ENCODE measurements at regions not wholly inside any gene's neighbourhood (a gene's known extent, or its start where the extent isn't known, plus 50 kb on each side); places are given as distances from the start of the nearest gene placed in this dataset.
A peak's percentile ranks its signal among the peaks of the same experiment; 100 is the strongest.

DNA sequence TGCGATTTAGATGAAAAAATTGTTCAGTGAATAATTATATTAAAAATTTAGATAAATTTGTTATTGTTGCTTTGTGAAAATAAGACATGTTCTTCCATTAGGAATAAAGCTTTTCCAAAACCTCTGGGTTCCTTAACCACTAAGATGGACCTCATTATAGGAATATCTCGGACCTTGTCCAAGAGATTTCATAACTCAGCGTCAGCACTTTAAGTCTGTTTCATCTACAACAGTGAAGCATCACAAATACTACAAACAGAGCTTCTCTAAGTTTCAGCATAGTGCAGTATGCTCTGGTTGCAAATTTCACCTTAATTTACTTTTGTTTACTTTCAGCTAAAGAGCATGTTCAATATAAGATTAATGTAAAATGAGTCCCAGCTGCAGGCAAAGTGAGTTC is 150.3 kb downstream of the UBE2E3 start:
- H3K4me1 Mint-ChIP-seq (ENCODE audit: low read depth), result peaks cover 50% of the 10 kb centered on the region
- H3K36me3 Mint-ChIP-seq (ENCODE audit: low read depth), result peaks cover 43% of the 10 kb centered on the region
- H3K9me3 Mint-ChIP-seq, result peaks cover 15% of the 10 kb centered on the region
- H3K27me3 Mint-ChIP-seq (ENCODE audit: low read depth), result no peaks in the 10 kb centered on the region
- DNase-seq (ENCODE audit: low spot score), result no peak
- peak overlapping the region; percentile 87 for H3K27ac Mint-ChIP-seq
- intact Hi-C loops (cut with micrococcal nuclease), result no loop called here
- peak overlapping the region; percentile 77 for H3K4me3 Mint-ChIP-seq (ENCODE audit: low read depth)

DNA sequence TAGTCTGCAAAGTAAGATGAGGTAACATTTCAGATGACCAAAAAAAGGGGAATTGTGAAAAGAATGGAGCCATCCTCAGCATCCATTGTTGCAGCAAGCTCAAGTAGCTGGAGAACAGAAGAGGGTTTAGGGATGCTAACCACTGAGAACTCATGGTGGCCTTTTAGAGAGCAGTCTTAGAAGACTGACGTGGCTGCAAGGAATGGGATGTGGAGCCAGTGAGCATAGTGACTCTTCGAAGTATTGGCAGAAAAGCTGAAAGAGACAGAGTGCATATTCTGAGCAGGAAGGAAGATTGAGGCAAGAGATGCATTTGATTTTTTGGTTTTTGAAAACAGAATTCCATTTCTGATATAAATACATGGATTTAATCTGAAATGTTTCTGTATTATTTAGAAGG is 151.2 kb downstream of the UBE2E3 start:
- H3K9me3 Mint-ChIP-seq, result peaks cover 21% of the 10 kb centered on the region
- H3K27ac Mint-ChIP-seq, result peak overlapping the region; percentile 87
- no peak for DNase-seq (ENCODE audit: low spot score)
- peak overlapping the region; percentile 77 for H3K4me3 Mint-ChIP-seq (ENCODE audit: low read depth)
- peaks cover 44% of the 10 kb centered on the region for H3K4me1 Mint-ChIP-seq (ENCODE audit: low read depth)
- intact Hi-C loops (cut with micrococcal nuclease), result no loop called here
- H3K27me3 Mint-ChIP-seq (ENCODE audit: low read depth), result no peaks in the 10 kb centered on the region
- peaks cover 48% of the 10 kb centered on the region for H3K36me3 Mint-ChIP-seq (ENCODE audit: low read depth)

DNA sequence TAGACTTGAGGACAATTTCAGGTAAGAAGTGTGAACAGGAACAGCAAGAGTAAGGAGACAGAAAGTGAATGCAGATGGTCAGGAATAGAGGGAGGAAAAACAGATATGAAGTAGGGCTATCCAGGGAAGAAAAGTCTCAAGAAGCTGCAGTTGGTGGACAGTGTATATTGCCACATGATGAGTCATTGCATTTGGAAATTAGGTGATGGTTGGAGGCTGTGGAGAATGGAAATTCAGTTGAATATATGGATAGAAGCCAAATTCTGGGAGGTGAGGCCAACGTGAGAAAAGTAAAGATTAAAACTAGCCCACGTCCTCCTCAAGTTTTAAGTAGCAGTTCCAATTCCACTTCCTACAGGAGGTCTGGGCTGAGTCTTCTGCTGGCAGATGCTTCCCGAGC is 158.4 kb downstream of the UBE2E3 start:
- Mint-ChIP-seq H3K27me3 (ENCODE audit: low read depth) (no peaks in the 10 kb centered on the region), H3K4me3 (ENCODE audit: low read depth) (peak overlapping the region; percentile 34), H3K27ac (peak overlapping the region; percentile 44), H3K9me3 (peaks cover 13% of the 10 kb centered on the region), H3K4me1 (ENCODE audit: low read depth) (peaks cover 64% of the 10 kb centered on the region), H3K36me3 (ENCODE audit: low read depth) (peaks cover 35% of the 10 kb centered on the region)
- intact Hi-C loops (cut with micrococcal nuclease), result no loop called here
- DNase-seq (ENCODE audit: low spot score), result no peak

GRCh38 chr2:181139831-181140230 is 159.4 kb downstream of the UBE2E3 start:
- H3K36me3 Mint-ChIP-seq (ENCODE audit: low read depth), result peaks cover 33% of the 10 kb centered on the region
- DNase-seq (ENCODE audit: low spot score), result no peak
- H3K4me3 Mint-ChIP-seq (ENCODE audit: low read depth), result no peak overlapping the region
- H3K4me1 Mint-ChIP-seq (ENCODE audit: low read depth), result peaks cover 73% of the 10 kb centered on the region
- intact Hi-C loops (cut with micrococcal nuclease), result no loop called here
- H3K27me3 Mint-ChIP-seq (ENCODE audit: low read depth), result no peaks in the 10 kb centered on the region
- H3K9me3 Mint-ChIP-seq, result peaks cover 13% of the 10 kb centered on the region
- peak overlapping the region; percentile 4 for H3K27ac Mint-ChIP-seq

DNA sequence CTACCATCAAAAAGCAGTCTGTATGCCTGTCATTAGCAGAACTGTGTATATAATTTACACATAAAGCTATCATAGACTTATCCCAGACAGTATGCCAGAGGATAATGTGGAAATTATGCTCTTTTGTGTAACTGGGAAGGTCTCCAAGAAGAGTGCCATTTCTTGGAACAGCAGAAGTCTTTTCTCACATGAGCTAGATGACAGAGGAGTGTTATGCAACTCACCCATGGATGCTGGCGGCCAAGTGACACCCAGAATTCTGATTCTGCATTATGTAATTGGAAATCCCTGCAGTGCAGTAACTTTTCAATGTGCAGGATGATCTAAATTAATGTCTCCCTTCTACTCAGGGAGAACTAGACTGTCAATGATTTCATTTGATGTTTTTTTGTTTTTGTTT is 160.0 kb downstream of the UBE2E3 start:
- no peaks in the 10 kb centered on the region for H3K27me3 Mint-ChIP-seq (ENCODE audit: low read depth)
- DNase-seq (ENCODE audit: low spot score), result no peak
- H3K36me3 Mint-ChIP-seq (ENCODE audit: low read depth), result peaks cover 33% of the 10 kb centered on the region
- peak overlapping the region; percentile 86 for H3K27ac Mint-ChIP-seq
- peaks cover 79% of the 10 kb centered on the region for H3K4me1 Mint-ChIP-seq (ENCODE audit: low read depth)
- peak overlapping the region; percentile 14 for H3K4me3 Mint-ChIP-seq (ENCODE audit: low read depth)
- intact Hi-C loops (cut with micrococcal nuclease), result no loop called here
- H3K9me3 Mint-ChIP-seq, result peaks cover 15% of the 10 kb centered on the region

GRCh38 chr2:181140928-181141327 is 160.5 kb downstream of the UBE2E3 start:
- peaks cover 30% of the 10 kb centered on the region for H3K36me3 Mint-ChIP-seq (ENCODE audit: low read depth)
- intact Hi-C loops (cut with micrococcal nuclease), result no loop called here
- no peak for DNase-seq (ENCODE audit: low spot score)
- H3K4me1 Mint-ChIP-seq (ENCODE audit: low read depth), result peaks cover 79% of the 10 kb centered on the region
- H3K9me3 Mint-ChIP-seq, result peaks cover 10% of the 10 kb centered on the region
- H3K4me3 Mint-ChIP-seq (ENCODE audit: low read depth), result peak overlapping the region; percentile 75
- H3K27me3 Mint-ChIP-seq (ENCODE audit: low read depth), result no peaks in the 10 kb centered on the region
- H3K27ac Mint-ChIP-seq, result peak overlapping the region; percentile 86

- DNase-seq (ENCODE audit: low spot score), result no peak
- H3K4me1 Mint-ChIP-seq (ENCODE audit: low read depth), result peaks cover 79% of the 10 kb centered on the region
- intact Hi-C loops (cut with micrococcal nuclease), result loop anchor here (1.0 to 2.0 kb wide), 6 partner anchors 13 to 314 kb away; no protein-coding TSS in a partner anchor
- H3K4me3 Mint-ChIP-seq (ENCODE audit: low read depth), result peak overlapping the region; percentile 75
- H3K36me3 Mint-ChIP-seq (ENCODE audit: low read depth), result peaks cover 26% of the 10 kb centered on the region
- peaks cover 6% of the 10 kb centered on the region for H3K9me3 Mint-ChIP-seq
- no peaks in the 10 kb centered on the region for H3K27me3 Mint-ChIP-seq (ENCODE audit: low read depth)
- peak overlapping the region; percentile 86 for H3K27ac Mint-ChIP-seq
Measured at GRCh38 chr2:181141676-181142075, 161.3 kb downstream of the UBE2E3 start.

DNA sequence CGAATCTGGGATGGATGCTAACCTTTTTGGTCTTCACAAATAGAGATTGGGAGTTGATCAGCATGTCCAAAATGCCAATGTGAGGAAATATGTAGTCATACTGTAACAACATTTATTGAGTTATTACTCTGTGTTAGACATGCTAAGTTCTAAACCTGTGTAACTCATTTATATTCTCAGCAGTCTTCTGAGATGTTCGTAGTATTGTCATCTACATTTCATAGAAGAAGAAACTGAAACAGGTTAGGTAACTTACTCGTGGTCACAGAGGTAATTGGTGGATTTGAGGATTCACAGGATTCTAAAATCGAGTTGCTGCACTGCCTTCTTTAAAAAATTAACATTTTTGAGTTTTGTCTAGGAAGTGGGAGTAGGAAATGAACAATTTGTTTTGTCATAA is 162.1 kb downstream of the UBE2E3 start:
- intact Hi-C loops (cut with micrococcal nuclease), result loop anchor here (1.0 to 2.0 kb wide), 6 partner anchors 14 to 313 kb away; no protein-coding TSS in a partner anchor
- Mint-ChIP-seq H3K27me3 (ENCODE audit: low read depth) (no peaks in the 10 kb centered on the region), H3K36me3 (ENCODE audit: low read depth) (peaks cover 22% of the 10 kb centered on the region), H3K4me1 (ENCODE audit: low read depth) (peaks cover 74% of the 10 kb centered on the region), H3K27ac (peak overlapping the region; percentile 94), H3K9me3 (peaks cover 6% of the 10 kb centered on the region), H3K4me3 (ENCODE audit: low read depth) (peak overlapping the region; percentile 81)
- no peak for DNase-seq (ENCODE audit: low spot score)

DNA sequence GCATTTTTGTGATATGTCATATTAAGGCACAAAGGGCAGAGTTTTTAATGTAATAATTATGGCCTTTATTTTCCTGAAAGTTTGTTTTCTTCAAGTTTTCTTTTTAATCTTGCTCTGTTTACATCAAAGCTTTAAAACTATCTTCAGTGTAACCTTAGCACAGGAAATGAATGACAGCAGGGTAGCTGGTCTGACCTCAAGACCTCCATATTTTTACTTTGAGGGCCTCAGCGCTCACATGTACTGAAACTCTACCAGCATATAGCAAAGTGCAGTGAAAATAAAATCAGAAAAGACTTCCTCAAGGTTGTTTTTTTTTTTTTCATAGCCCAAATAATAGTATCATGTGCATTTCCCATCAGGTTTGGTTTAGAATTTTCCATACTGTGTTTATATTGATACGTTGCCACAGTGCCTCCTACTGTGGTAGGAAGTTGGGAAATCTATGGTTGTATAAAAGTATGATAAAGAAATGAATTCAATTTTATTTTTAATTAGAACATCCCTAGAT is 163.4 kb downstream of the UBE2E3 start:
- peaks cover 26% of the 10 kb centered on the region for H3K36me3 Mint-ChIP-seq (ENCODE audit: low read depth)
- peak overlapping the region; percentile 76 for H3K27ac Mint-ChIP-seq
- no peak for DNase-seq (ENCODE audit: low spot score)
- H3K4me3 Mint-ChIP-seq (ENCODE audit: low read depth), result peak overlapping the region; percentile 13
- H3K27me3 Mint-ChIP-seq (ENCODE audit: low read depth), result no peaks in the 10 kb centered on the region
- peaks cover 6% of the 10 kb centered on the region for H3K9me3 Mint-ChIP-seq
- intact Hi-C loops (cut with micrococcal nuclease), result loop anchor here (2.0 kb wide), 1 partner anchor 35 kb away; no protein-coding TSS in a partner anchor
- H3K4me1 Mint-ChIP-seq (ENCODE audit: low read depth), result peaks cover 72% of the 10 kb centered on the region

GRCh38 chr2:181145645-181146044 is 165.2 kb downstream of the UBE2E3 start:
- Mint-ChIP-seq H3K4me1 (ENCODE audit: low read depth) (peaks cover 62% of the 10 kb centered on the region), H3K4me3 (ENCODE audit: low read depth) (no peak overlapping the region), H3K36me3 (ENCODE audit: low read depth) (peaks cover 35% of the 10 kb centered on the region), H3K9me3 (peaks cover 6% of the 10 kb centered on the region), H3K27ac (no peak overlapping the region), H3K27me3 (ENCODE audit: low read depth) (no peaks in the 10 kb centered on the region)
- intact Hi-C loops (cut with micrococcal nuclease), result no loop called here
- no peak for DNase-seq (ENCODE audit: low spot score)

DNA sequence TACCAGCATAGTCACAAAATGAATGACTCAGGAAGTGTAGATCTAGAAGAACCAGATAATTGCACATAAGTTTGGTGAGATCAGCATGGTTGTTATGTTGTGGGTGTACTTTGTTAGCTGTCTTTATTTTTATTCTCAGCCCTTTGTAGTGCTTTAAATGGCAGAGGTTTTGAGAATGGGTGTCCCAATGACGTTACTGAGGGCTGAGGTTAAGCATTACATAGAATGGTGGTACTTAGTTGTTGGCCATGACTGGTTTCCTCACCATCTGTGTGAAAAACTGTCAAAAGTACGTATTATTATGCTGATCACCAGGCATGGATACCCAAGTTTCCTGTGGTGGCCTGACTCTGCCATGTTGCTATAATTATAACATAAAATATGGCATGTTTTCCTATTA is 165.8 kb downstream of the UBE2E3 start:
- no peak for DNase-seq (ENCODE audit: low spot score)
- peak overlapping the region; percentile 59 for H3K27ac Mint-ChIP-seq
- H3K4me1 Mint-ChIP-seq (ENCODE audit: low read depth), result peaks cover 58% of the 10 kb centered on the region
- H3K4me3 Mint-ChIP-seq (ENCODE audit: low read depth), result no peak overlapping the region
- H3K27me3 Mint-ChIP-seq (ENCODE audit: low read depth), result no peaks in the 10 kb centered on the region
- H3K36me3 Mint-ChIP-seq (ENCODE audit: low read depth), result peaks cover 38% of the 10 kb centered on the region
- H3K9me3 Mint-ChIP-seq, result peaks cover 8% of the 10 kb centered on the region
- intact Hi-C loops (cut with micrococcal nuclease), result no loop called here

DNA sequence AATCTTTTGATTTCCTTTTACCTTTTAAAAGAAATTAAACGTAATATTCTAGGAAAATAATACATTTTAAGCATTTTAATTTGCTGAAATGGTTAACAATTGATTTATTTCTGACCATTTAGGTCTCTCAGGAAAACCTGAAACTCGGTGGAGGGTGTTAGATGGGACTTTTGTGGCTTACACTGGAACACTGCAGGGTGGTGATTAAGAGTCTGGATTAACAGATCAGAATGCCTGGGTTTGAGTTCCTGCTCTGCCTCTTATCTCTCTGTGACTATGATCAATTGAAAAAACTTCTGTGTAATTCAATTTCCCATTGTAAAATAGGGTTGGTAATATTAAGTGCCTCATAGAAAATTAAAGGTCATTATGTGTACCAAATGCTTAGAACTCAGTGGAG is 168.7 kb downstream of the UBE2E3 start:
- Mint-ChIP-seq H3K4me3 (ENCODE audit: low read depth) (no peak overlapping the region), H3K9me3 (peaks cover 15% of the 10 kb centered on the region)
- intact Hi-C loops (cut with micrococcal nuclease), result no loop called here

GRCh38 chr2:181152226-181152625 is 171.8 kb downstream of the UBE2E3 start:
- peaks cover 32% of the 10 kb centered on the region for H3K4me1 Mint-ChIP-seq (ENCODE audit: low read depth)
- DNase-seq (ENCODE audit: low spot score), result no peak
- H3K27me3 Mint-ChIP-seq (ENCODE audit: low read depth), result no peaks in the 10 kb centered on the region
- no peak overlapping the region for H3K4me3 Mint-ChIP-seq (ENCODE audit: low read depth)
- H3K9me3 Mint-ChIP-seq, result peaks cover 30% of the 10 kb centered on the region
- intact Hi-C loops (cut with micrococcal nuclease), result no loop called here
- no peak overlapping the region for H3K27ac Mint-ChIP-seq
- H3K36me3 Mint-ChIP-seq (ENCODE audit: low read depth), result peaks cover 58% of the 10 kb centered on the region

More for the DNA sequence above, 168.7 kb downstream of the UBE2E3 start:
- H3K36me3 Mint-ChIP-seq (ENCODE audit: low read depth), result peaks cover 49% of the 10 kb centered on the region
- DNase-seq (ENCODE audit: low spot score), result no peak
- H3K27me3 Mint-ChIP-seq (ENCODE audit: low read depth), result no peaks in the 10 kb centered on the region
- no peak overlapping the region for H3K27ac Mint-ChIP-seq
- peaks cover 50% of the 10 kb centered on the region for H3K4me1 Mint-ChIP-seq (ENCODE audit: low read depth)

- H3K36me3 Mint-ChIP-seq (ENCODE audit: low read depth), result peaks cover 58% of the 10 kb centered on the region
- H3K27me3 Mint-ChIP-seq (ENCODE audit: low read depth), result no peaks in the 10 kb centered on the region
- intact Hi-C loops (cut with micrococcal nuclease), result no loop called here
- no peak overlapping the region for H3K4me3 Mint-ChIP-seq (ENCODE audit: low read depth)
- DNase-seq (ENCODE audit: low spot score), result no peak
- H3K9me3 Mint-ChIP-seq, result peaks cover 32% of the 10 kb centered on the region
- no peak overlapping the region for H3K27ac Mint-ChIP-seq
- peaks cover 29% of the 10 kb centered on the region for H3K4me1 Mint-ChIP-seq (ENCODE audit: low read depth)
Measured at GRCh38 chr2:181152701-181153100, 172.3 kb downstream of the UBE2E3 start.
